ENCODE measurements at regions not wholly inside any gene's neighbourhood (a gene's known extent, or its start where the extent isn't known, plus 50 kb on each side); places are given as distances from the start of the nearest gene placed in this dataset.

- no peak for DNase-seq
These were observed 78.4 kb upstream of the WNT4 start for GRCh38 chr1:22221233-22221780.

- no peak for DNase-seq
These were observed 79.8 kb upstream of the WNT4 start for GRCh38 chr1:22222723-22223122.

GRCh38 chr1:22223176-22223575 lies 80.3 kb upstream of the WNT4 start:
- DNase-seq = no peak

GRCh38 chr1:22224091-22224490 lies 81.2 kb upstream of the WNT4 start:
- no peak for DNase-seq

- DNase-seq = no peak
These were observed 81.7 kb upstream of the WNT4 start for GRCh38 chr1:22224631-22225030.

- no peak for DNase-seq
These were observed 83.1 kb upstream of the WNT4 start for GRCh38 chr1:22225858-22226589.

GRCh38 chr1:22228074-22228473 lies 85.2 kb upstream of the WNT4 start:
- DNase-seq = no peak

- DNase-seq = no peak
These were observed 85.6 kb upstream of the WNT4 start for GRCh38 chr1:22228505-22228911.

- no peak for DNase-seq
These were observed 86.5 kb upstream of the WNT4 start for GRCh38 chr1:22229379-22229778.

- no peak for DNase-seq
These were observed 88.2 kb upstream of the WNT4 start for GRCh38 chr1:22231068-22231593.

- DNase-seq = no peak
These were observed 89.2 kb upstream of the WNT4 start for GRCh38 chr1:22231995-22232690.

GRCh38 chr1:22233222-22233621 lies 90.3 kb upstream of the WNT4 start:
- no peak for DNase-seq

- no peak for DNase-seq
These were observed 91.7 kb upstream of the WNT4 start for GRCh38 chr1:22234476-22235030.

- DNase-seq = peak; percentile 50
These were observed 93.3 kb upstream of the WNT4 start for GRCh38 chr1:22236166-22236565.

GRCh38 chr1:22236900-22237299 lies 94.0 kb upstream of the WNT4 start:
- DNase-seq = no peak

GRCh38 chr1:22237433-22238093 lies 94.7 kb upstream of the WNT4 start:
- DNase-seq = no peak

GRCh38 chr1:22238356-22239224 lies 95.7 kb upstream of the WNT4 start:
- no peak for DNase-seq

- DNase-seq = no peak
These were observed 96.5 kb upstream of the WNT4 start for GRCh38 chr1:22239378-22239777.

- no peak for DNase-seq
These were observed 98.4 kb upstream of the WNT4 start for GRCh38 chr1:22241250-22241649.

GRCh38 chr1:22241811-22242210 lies 98.9 kb upstream of the WNT4 start:
- no peak for DNase-seq

GRCh38 chr1:22245100-22245650 lies 102.3 kb upstream of the WNT4 start:
- DNase-seq = no peak

- no peak for DNase-seq
These were observed 102.8 kb upstream of the WNT4 start for GRCh38 chr1:22245726-22246125.
